ENCODE measurements at regions not wholly inside any gene's neighbourhood (a gene's known extent, or its start where the extent isn't known, plus 50 kb on each side); places are given as distances from the start of the nearest gene placed in this dataset.

- H3K23me2 ChIP-seq (ENCODE audit: low read depth, low read length): no peaks in the 10 kb centered on the region
- H2BK12ac ChIP-seq (ENCODE audit: low read depth, low read length): no peak overlapping the region
- no peak overlapping the region for H2AK5ac ChIP-seq (ENCODE audit: low read depth, low read length)
- H3K36me3 ChIP-seq (ENCODE audit: control insufficient read depth in 2 of 4, insufficient read depth in 4 of 4, low read length in 3 of 4): no peaks in the 10 kb centered on the region
- H4K5ac ChIP-seq (ENCODE audit: insufficient read length, low read depth, low read length): no peak overlapping the region
- no peak overlapping the region for H3K4me2 ChIP-seq (ENCODE audit: insufficient read depth in 1 of 2, low read depth in 2 of 2, low read length in 2 of 2)
- H3K14ac ChIP-seq (ENCODE audit: insufficient read length): no peak overlapping the region
- no peak overlapping the region for H3K23ac ChIP-seq (ENCODE audit: insufficient read length)
- no peak overlapping the region for H2BK120ac ChIP-seq (replicated peaks; ENCODE audit: low read depth, low read length)
- no peak overlapping the region for H3K27ac ChIP-seq (ENCODE audit: low read depth, low read length)
- no peak overlapping the region for H2AFZ ChIP-seq (ENCODE audit: low read length)
- no peak overlapping the region for H2BK20ac ChIP-seq (ENCODE audit: low read length)
- no peak overlapping the region for H3K9ac ChIP-seq (replicated peaks in 1 of 4; ENCODE audit: extremely low read depth in 1 of 4, low read depth in 3 of 4, low read length in 3 of 4)
- H3K4me1 ChIP-seq (replicated peaks in 1 of 4; ENCODE audit: control insufficient read depth in 3 of 4, insufficient read depth in 4 of 4, low read length in 3 of 4): no peaks in the 10 kb centered on the region; a peak in 1 of 7 replicates
- no peak overlapping the region for H3K4me3 ChIP-seq (ENCODE audit: extremely low read depth in 1 of 4, insufficient read depth in 2 of 4, low read depth in 3 of 4, low read length in 4 of 4)
- DNase-seq (ENCODE audit: low read depth in 1 of 2, low spot score in 2 of 2) (no peak), FAIRE-seq (no peak)
- no peak overlapping the region for H4K8ac ChIP-seq (ENCODE audit: extremely low read depth, insufficient read depth, low read length)
- no peak overlapping the region for H2BK15ac ChIP-seq (ENCODE audit: low read length)
- no peaks in the 10 kb centered on the region for H3K79me2 ChIP-seq (ENCODE audit: control insufficient read depth in 1 of 2, insufficient read depth in 2 of 2, low read length in 2 of 2)
- H3K4ac ChIP-seq (replicated peaks; ENCODE audit: insufficient read length, low read depth, low read length): no peak overlapping the region
- H4K91ac ChIP-seq (replicated peaks; ENCODE audit: insufficient read length, low read length): no peak overlapping the region
- H4K20me1 ChIP-seq (replicated peaks in 1 of 2; ENCODE audit: control insufficient read depth in 1 of 2, insufficient read depth in 2 of 2, low read length in 2 of 2): no peaks in the 10 kb centered on the region
- peaks cover 64 to 84% of the 10 kb centered on the region in 2 experiments for H3K9me3 ChIP-seq (ENCODE audit: insufficient read depth in 2 of 2, low read depth in 1 of 2, low read length in 1 of 2)
- ChIA-PET CTCF (ENCODE audit: partially characterized antibody) (no interaction called here), POLR2A (ENCODE audit: partially characterized antibody) (no interaction called here)
- H3K27me3 ChIP-seq (replicated peaks in 1 of 4; ENCODE audit: control insufficient read depth in 3 of 4, extremely low read depth in 1 of 4, insufficient read depth in 3 of 4, low read length in 3 of 4): no peaks in the 10 kb centered on the region
- H3K79me1 ChIP-seq (ENCODE audit: low read depth, low read length): no peaks in the 10 kb centered on the region
- H2BK5ac ChIP-seq (ENCODE audit: low read depth, low read length): no peak overlapping the region
- H3K56ac ChIP-seq (replicated peaks; ENCODE audit: insufficient read length, low read depth, low read length): no peak overlapping the region
- H3K18ac ChIP-seq (ENCODE audit: extremely low read depth, low read length): no peak overlapping the region
- 40% methylated on average over 3 of the region's 3 CpGs; no CpG with 5 or more reads in 1 of the 2 experiments for WGBS, 2 experiments (ENCODE audit: extremely low coverage in 1 of 2, insufficient coverage in 1 of 2, insufficient read length in 1 of 2, insufficient replicate concordance in 2 of 2, low coverage in 1 of 2, low lambda C conversion rate in 2 of 2, missing lambda C conversion rate in 1 of 2)
- no peak for TF ChIP-seq POLR2AphosphoS5 (IDR thresholded peaks at IDR 0.05; ENCODE audit: low read depth, low read length)
- no peak for TF ChIP-seq SIRT6 (IDR thresholded peaks at IDR 0.05; ENCODE audit: low read length)
- no peak for TF ChIP-seq RNF2 (IDR thresholded peaks at IDR 0.05; ENCODE audit: borderline replicate concordance, low read depth, low read length, missing control alignments, poor library complexity, severe bottlenecking)
- no peak for TF ChIP-seq CREB1 (IDR thresholded peaks at IDR 0.05)
- TF ChIP-seq PHF8 (conservative IDR thresholded peaks at IDR 0.05; ENCODE audit: low read depth, low read length): no peak
- no peak for TF ChIP-seq POLR2A (IDR thresholded peaks at IDR 0.05; ENCODE audit: control extremely low read depth in 1 of 2, low read depth in 2 of 2, low read length in 2 of 2)
- TF ChIP-seq CHD2 (IDR thresholded peaks at IDR 0.05; ENCODE audit: low read length): no peak
- no peak for TF ChIP-seq RBBP5 (IDR thresholded peaks at IDR 0.05; ENCODE audit: borderline replicate concordance, low read depth, low read length)
- TF ChIP-seq FOSL1 (IDR thresholded peaks at IDR 0.05; ENCODE audit: insufficient read depth, low read depth, low read length): no peak
- no peak for TF ChIP-seq TAF1 (IDR thresholded peaks at IDR 0.05; ENCODE audit: low read depth, low read length)
- no peak for TF ChIP-seq CBX5 (IDR thresholded peaks at IDR 0.05; ENCODE audit: low read depth, low read length)
- no peak for TF ChIP-seq EGR1 (IDR thresholded peaks at IDR 0.05; ENCODE audit: borderline replicate concordance, low read depth, low read length)
- no peak for TF ChIP-seq MAFK (IDR thresholded peaks at IDR 0.05; ENCODE audit: low read depth, low read length)
Observed at GRCh38 chr19:57067440-57067839, 52.3 kb upstream of the USP29 start.
